Activated CD4-positive, alpha-beta T cell treated with anti-CD3 and anti-CD28 coated beads, Interleukin-2, amount 50 U/mL, for 4 hours (primary cell): ENCODE measurements at regions not wholly inside any gene's neighbourhood (a gene's known extent, or its start where the extent isn't known, plus 50 kb on each side); places are given as distances from the start of the nearest gene placed in this dataset.

Experiments
- DNase-seq, 2 experiments: peaks; one replicate each; pipeline ENCODE4 v3.0.0-alpha.2; 2020

DNA sequence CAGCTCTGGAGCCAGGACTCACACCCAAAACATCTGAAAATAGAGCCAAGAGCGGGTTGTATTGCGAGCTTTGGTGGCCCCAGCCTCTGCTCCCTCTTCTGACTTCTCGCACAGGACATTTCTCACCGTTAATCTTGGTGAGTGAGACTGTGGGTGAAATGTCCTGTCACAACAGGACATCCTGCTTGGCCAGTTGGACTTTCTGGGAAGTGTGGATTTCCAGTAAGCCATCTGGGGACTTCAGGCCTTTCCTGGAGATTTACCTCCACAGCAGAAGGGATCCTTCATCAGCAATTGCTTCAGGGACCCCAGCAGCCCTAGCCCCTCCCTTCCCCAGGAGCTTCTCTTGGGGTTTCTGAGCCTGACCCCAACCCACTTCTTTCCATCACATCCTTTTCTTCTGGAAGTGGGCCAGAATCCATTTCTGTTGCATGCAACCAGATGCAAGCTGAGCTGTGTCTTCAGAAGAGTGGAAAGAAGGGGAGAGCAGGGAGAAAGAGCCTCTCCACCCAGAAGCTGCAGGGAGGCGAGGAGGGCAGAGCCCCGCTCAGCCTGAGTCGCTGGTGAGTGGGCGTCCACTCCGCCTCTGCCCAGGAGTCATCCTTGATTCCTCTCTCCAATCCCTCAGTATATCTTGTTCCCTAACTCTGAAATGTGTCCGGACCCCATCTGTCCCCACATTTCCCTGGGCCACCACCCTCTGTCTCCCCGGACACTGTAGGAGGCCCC is 50.3 kb upstream of the GADD45G start:
- no peak for DNase-seq

DNA sequence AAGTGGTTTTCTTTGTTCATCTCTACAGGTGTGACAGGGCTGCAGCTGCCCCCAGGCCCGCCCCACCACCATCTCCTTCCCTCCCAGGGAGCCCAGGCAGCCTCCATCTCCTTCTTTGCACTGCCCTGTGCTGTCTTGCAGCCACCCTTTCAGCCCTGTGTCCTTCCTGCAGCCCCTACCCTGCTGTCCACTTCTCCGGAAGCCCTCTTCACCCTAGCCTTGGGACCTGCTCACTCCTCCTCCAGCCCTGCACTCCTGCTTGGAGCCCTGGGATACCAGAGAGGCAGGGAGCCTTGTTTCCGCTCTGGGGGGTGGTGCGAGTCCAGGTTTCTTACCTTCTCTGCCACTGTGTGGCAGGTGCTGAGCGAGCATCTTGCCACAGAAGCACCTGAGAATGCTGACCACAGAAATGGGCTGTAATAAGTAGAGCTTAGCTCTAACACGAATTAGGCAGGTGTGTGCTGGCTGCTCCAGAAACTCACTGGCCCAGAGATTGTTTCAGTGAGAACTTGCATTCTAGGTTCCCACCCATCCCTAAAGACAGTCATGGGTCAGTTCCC is 51.3 kb upstream of the GADD45G start:
- DNase-seq = no peak

DNA sequence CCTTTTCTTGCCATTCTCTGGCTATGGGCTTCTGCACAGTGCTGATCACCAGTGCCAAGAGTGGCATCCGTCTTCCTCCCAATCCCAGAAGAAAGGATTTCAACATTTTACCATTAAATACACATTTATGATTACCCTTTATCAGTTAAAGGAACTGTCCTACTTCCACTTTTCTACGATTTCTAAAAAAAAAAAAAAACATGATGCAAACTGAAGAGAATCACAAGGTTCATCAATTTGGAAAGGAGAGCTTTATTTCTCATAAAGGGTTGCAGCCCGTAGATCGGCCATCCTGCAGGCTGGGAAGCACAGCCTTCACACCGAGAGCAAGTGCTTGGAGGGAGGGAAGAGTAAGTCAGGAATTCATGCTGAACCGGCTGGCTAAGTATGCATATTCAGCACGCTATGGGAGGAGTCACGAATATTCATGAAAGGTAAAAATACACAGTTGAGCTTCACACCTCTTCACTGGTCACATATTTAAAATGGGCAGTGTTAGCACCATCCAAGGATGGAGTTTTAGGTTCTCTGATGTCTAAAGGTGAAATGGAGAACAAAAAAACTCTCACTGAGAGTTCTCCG is 52.5 kb upstream of the SEMA4D start:
- no peak for DNase-seq

DNA sequence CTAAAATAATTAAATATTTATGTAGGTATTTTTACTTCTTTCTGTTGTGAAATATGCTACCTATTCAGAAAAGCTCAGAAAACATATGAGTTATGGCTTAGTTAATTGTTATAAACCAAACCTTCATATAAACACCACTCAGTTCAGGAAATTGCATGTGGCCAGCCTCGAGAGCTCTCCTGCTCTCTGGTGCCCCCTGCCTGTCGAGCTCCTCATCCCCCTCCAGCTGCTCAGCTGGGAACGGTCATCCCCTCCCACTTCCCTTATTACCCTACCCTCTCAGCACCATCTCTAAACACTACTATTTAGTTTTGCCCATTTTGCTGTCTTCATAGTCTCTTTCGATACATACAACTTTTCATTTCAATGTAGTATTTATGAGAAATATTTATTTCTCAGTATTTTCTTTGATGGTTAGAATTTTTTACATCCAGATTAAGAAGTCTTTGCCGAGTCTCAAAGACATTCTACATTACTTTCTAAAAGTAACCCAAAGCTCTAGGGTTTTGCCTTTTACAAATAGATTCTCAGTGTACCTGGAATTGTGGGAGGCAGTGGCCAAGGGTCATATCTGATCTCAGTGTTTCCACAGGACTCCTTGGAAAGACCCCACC is 51.2 kb upstream of the SEMA4D start:
- peak; percentile 85 to 87 for DNase-seq

DNA sequence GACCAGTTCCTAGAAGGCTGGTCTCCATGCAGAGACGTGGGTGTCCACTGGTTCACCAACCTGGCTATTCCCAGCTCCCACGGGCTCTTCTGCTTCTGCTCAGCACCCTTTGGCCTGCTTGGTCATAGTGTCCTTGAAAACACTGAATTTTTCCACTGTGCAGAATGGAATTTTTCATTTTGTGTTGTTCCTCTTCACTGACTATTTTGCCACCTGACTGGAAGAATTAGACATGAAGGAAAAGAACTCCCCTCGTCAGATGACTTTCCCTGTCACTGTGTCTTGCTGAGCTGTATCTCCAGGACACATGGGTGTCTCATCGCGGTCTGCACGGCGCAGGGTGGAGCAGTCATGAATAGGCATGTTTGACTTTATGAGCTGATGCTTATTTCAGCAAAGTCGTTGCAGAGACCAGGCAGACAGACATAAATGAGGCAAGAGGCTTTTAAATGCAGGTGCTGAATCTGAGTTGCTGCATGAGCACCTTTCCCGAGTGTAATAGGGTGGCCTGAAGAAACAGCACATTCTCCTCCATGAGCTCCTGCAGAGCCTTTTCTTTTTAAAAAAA is 50.2 kb upstream of the SEMA4D start:
- no peak for DNase-seq
